ENCODE measurements at regions not wholly inside any gene's neighbourhood (a gene's known extent, or its start where the extent isn't known, plus 50 kb on each side); places are given as distances from the start of the nearest gene placed in this dataset.

DNA sequence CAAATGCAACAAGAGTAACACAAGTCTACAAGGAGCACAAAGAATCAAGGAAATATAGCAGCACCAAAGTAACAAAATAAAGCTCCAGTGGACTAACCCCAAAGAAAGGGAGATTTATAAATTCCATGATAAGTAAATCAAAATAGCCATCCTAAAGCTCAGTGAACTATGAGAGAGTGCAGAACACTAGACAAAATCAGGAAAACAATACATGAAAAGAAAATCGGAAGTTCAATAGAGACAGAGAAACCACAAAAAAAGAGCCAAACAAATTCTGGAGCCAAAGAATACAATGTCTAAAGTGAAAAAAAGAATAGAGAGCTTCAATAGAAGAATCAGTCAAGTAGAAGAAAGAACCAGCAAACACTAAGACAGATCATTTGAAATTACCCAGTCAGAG lies 247.3 kb upstream of the TENT5A start:
- H3K4me3 ChIP-seq (ENCODE audit: low read depth in 1 of 3, low read length in 3 of 3): no peak overlapping the region
- no peak overlapping the region for H3K27ac ChIP-seq (ENCODE audit: low read depth in 1 of 2, low read length in 2 of 2)
- H3K9ac ChIP-seq (ENCODE audit: low read depth in 1 of 2, low read length in 2 of 2): no peak overlapping the region
- DNase-seq (ENCODE audit: low spot score): no peak
- WGBS: 93% methylated on average over 1 of the region's 1 CpG
- TF ChIP-seq YY1 (IDR thresholded peaks at IDR 0.05) (no peak), HNF4G (IDR thresholded peaks at IDR 0.05) (no peak), FOXA2 (IDR thresholded peaks at IDR 0.05) (no peak), RAD21 (IDR thresholded peaks at IDR 0.05) (no peak), SP1 (IDR thresholded peaks at IDR 0.05) (no peak), RXRA (IDR thresholded peaks at IDR 0.05) (no peak), EGR1 (IDR thresholded peaks at IDR 0.05; ENCODE audit: low read depth in 2 of 2) (no peak)
- TF ChIP-seq, protein P1, sequence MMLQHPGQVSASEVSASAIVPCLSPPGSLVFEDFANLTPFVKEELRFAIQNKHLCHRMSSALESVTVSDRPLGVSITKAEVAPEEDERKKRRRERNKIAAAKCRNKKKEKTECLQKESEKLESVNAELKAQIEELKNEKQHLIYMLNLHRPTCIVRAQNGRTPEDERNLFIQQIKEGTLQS (IDR thresholded peaks at IDR 0.05): no peak
- TF ChIP-seq, protein P2, sequence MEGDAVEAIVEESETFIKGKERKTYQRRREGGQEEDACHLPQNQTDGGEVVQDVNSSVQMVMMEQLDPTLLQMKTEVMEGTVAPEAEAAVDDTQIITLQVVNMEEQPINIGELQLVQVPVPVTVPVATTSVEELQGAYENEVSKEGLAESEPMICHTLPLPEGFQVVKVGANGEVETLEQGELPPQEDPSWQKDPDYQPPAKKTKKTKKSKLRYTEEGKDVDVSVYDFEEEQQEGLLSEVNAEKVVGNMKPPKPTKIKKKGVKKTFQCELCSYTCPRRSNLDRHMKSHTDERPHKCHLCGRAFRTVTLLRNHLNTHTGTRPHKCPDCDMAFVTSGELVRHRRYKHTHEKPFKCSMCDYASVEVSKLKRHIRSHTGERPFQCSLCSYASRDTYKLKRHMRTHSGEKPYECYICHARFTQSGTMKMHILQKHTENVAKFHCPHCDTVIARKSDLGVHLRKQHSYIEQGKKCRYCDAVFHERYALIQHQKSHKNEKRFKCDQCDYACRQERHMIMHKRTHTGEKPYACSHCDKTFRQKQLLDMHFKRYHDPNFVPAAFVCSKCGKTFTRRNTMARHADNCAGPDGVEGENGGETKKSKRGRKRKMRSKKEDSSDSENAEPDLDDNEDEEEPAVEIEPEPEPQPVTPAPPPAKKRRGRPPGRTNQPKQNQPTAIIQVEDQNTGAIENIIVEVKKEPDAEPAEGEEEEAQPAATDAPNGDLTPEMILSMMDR (IDR thresholded peaks at IDR 0.05; ENCODE audit: low read depth, low read length, missing input control): no peak
- H3K9me3 ChIP-seq (ENCODE audit: control insufficient read depth in 4 of 4, low read length in 3 of 4): no peaks in the 10 kb centered on the region
- no peaks in the 10 kb centered on the region for H3K36me3 ChIP-seq (ENCODE audit: control insufficient read depth in 4 of 4, insufficient read depth in 3 of 4, low read depth in 1 of 4, low read length in 3 of 4)
- H3K27me3 ChIP-seq (ENCODE audit: control insufficient read depth in 4 of 4, insufficient read depth in 4 of 4, low read length in 3 of 4): no peaks in the 10 kb centered on the region
- H3K4me1 ChIP-seq (ENCODE audit: control insufficient read depth in 4 of 4, insufficient read depth in 4 of 4, low read length in 3 of 4): no peaks in the 10 kb centered on the region

DNA sequence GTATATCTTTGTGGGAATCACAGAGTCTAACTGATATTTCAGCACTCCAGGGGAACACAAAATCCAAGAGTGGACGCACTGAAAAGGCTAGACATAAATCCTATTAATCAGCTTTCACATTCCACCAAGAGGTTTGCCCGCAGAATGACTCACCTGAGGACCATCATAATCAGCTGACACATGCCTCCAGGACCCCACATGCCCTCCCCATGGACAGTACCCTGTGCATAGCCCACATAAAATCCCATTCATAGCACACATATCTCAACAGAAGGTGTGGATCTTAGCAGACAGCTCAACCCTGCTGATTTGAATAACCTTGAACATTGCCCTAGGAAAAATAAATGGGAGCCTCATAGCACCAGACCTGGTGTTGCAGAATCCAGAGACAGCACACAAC lies 246.8 kb upstream of the TENT5A start:
- Histone ChIP-seq H3K9me3 (ENCODE audit: control insufficient read depth in 4 of 4, low read length in 3 of 4) (no peaks in the 10 kb centered on the region), H3K27ac (ENCODE audit: low read depth in 1 of 2, low read length in 2 of 2) (no peak overlapping the region), H3K9ac (ENCODE audit: low read depth in 1 of 2, low read length in 2 of 2) (no peak overlapping the region), H3K4me3 (ENCODE audit: low read depth in 1 of 3, low read length in 3 of 3) (no peak overlapping the region), H3K27me3 (ENCODE audit: control insufficient read depth in 4 of 4, insufficient read depth in 4 of 4, low read length in 3 of 4) (no peaks in the 10 kb centered on the region), H3K4me1 (ENCODE audit: control insufficient read depth in 4 of 4, insufficient read depth in 4 of 4, low read length in 3 of 4) (no peaks in the 10 kb centered on the region), H3K36me3 (ENCODE audit: control insufficient read depth in 4 of 4, insufficient read depth in 3 of 4, low read depth in 1 of 4, low read length in 3 of 4) (no peaks in the 10 kb centered on the region)
- no peak for DNase-seq (ENCODE audit: low spot score)
- TF ChIP-seq, protein P3, sequence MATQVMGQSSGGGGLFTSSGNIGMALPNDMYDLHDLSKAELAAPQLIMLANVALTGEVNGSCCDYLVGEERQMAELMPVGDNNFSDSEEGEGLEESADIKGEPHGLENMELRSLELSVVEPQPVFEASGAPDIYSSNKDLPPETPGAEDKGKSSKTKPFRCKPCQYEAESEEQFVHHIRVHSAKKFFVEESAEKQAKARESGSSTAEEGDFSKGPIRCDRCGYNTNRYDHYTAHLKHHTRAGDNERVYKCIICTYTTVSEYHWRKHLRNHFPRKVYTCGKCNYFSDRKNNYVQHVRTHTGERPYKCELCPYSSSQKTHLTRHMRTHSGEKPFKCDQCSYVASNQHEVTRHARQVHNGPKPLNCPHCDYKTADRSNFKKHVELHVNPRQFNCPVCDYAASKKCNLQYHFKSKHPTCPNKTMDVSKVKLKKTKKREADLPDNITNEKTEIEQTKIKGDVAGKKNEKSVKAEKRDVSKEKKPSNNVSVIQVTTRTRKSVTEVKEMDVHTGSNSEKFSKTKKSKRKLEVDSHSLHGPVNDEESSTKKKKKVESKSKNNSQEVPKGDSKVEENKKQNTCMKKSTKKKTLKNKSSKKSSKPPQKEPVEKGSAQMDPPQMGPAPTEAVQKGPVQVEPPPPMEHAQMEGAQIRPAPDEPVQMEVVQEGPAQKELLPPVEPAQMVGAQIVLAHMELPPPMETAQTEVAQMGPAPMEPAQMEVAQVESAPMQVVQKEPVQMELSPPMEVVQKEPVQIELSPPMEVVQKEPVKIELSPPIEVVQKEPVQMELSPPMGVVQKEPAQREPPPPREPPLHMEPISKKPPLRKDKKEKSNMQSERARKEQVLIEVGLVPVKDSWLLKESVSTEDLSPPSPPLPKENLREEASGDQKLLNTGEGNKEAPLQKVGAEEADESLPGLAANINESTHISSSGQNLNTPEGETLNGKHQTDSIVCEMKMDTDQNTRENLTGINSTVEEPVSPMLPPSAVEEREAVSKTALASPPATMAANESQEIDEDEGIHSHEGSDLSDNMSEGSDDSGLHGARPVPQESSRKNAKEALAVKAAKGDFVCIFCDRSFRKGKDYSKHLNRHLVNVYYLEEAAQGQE (IDR thresholded peaks at IDR 0.05): no peak
- TF ChIP-seq SP1 (IDR thresholded peaks at IDR 0.05) (no peak), JUND (IDR thresholded peaks at IDR 0.05) (no peak), EGR1 (IDR thresholded peaks at IDR 0.05; ENCODE audit: low read depth in 2 of 2) (no peak), RXRA (IDR thresholded peaks at IDR 0.05) (no peak), FOXA2 (IDR thresholded peaks at IDR 0.05) (no peak), HNF4A (conservative IDR thresholded peaks at IDR 0.05) (no peak), YY1 (IDR thresholded peaks at IDR 0.05) (no peak), HNF4G (IDR thresholded peaks at IDR 0.05) (no peak), RAD21 (IDR thresholded peaks at IDR 0.05) (no peak), TAF1 (conservative IDR thresholded peaks at IDR 0.05) (no peak), FOXA1 (IDR thresholded peaks at IDR 0.05) (no peak), GABPA (IDR thresholded peaks at IDR 0.05 in 1 of 2, conservative IDR thresholded peaks at IDR 0.05 in 1 of 2) (no peak), NR2F2 (IDR thresholded peaks at IDR 0.05) (no peak)
- TF ChIP-seq, protein P2 (IDR thresholded peaks at IDR 0.05; ENCODE audit: low read depth, low read length, missing input control): no peak
- TF ChIP-seq, protein P1 (IDR thresholded peaks at IDR 0.05): no peak
- 95% methylated on average over 2 of the region's 2 CpGs for WGBS

Data from liver (tissue), 8 donors.